ENCODE measurements at regions not wholly inside any gene's neighbourhood (a gene's known extent, or its start where the extent isn't known, plus 50 kb on each side); places are given as distances from the start of the nearest gene placed in this dataset.
"Not testable (repeated sequence)": the region's sequence is repeated elsewhere in the genome, so short reads cannot be mapped to it uniquely, and the experiment has no call there.

GRCh38 chr9:74415995-74416394 is 81.1 kb upstream of the RORB start:
- Histone ChIP-seq H3K79me2 (ENCODE audit: insufficient read depth, low read length) (no peaks in the 10 kb centered on the region), H3K9me2 (replicated peaks; ENCODE audit: insufficient read depth, low read length) (no peaks in the 10 kb centered on the region; the same call in 1 of the 2 replicates), H4K20me1 (ENCODE audit: low read depth, low read length) (no peaks in the 10 kb centered on the region), H3K27me3 (ENCODE audit: low read length) (no peaks in the 10 kb centered on the region), H3K9me3 (ENCODE audit: insufficient read depth, low read length) (no peaks in the 10 kb centered on the region), H3K36me3 (ENCODE audit: low read length) (no peaks in the 10 kb centered on the region), H3K4me3 (ENCODE audit: insufficient read depth, low read length, poor library complexity, severe bottlenecking) (no peak overlapping the region), H3K9ac (ENCODE audit: low read length) (no peak overlapping the region), H3F3A (ENCODE audit: insufficient read depth) (no peaks in the 10 kb centered on the region), H3K4me2 (ENCODE audit: low read depth, low read length, poor library complexity, severe bottlenecking) (no peak overlapping the region), H2AFZ (ENCODE audit: low read depth, low read length, severe bottlenecking) (no peak overlapping the region), H3K27ac (ENCODE audit: low read depth, low read length) (no peak overlapping the region)
- TF ChIP-seq CTCF (IDR thresholded peaks at IDR 0.05; ENCODE audit: insufficient read depth, low read length, poor library complexity, severe bottlenecking), result no peak
- TF ChIP-seq EZH2phosphoT487 (conservative IDR thresholded peaks at IDR 0.05; ENCODE audit: low read length), result no peak

- H3K9me3 ChIP-seq (ENCODE audit: insufficient read depth, low read length); H3K36me3 ChIP-seq (ENCODE audit: low read length); H3K4me2 ChIP-seq (ENCODE audit: low read depth, low read length, poor library complexity, severe bottlenecking); H3K9me2 ChIP-seq (replicated peaks; ENCODE audit: insufficient read depth, low read length); H4K20me1 ChIP-seq (ENCODE audit: low read depth, low read length); H3K27ac ChIP-seq (ENCODE audit: low read depth, low read length); H2AFZ ChIP-seq (ENCODE audit: low read depth, low read length, severe bottlenecking); H3K9ac ChIP-seq (ENCODE audit: low read length); H3K4me3 ChIP-seq (ENCODE audit: insufficient read depth, low read length, poor library complexity, severe bottlenecking); H3K27me3 ChIP-seq (ENCODE audit: low read length); H3F3A ChIP-seq (ENCODE audit: insufficient read depth); H3K79me2 ChIP-seq (ENCODE audit: insufficient read depth, low read length): not testable (repeated sequence)
These were observed 72.6 kb upstream of the RORB start for GRCh38 chr9:74424488-74424887.

- 0 out of 2 replicates have a peak, but pooled peaks cover 4% of the 10 kb centered on the region for H3K9me2 ChIP-seq (replicated peaks; ENCODE audit: insufficient read depth, low read length)
- TF ChIP-seq CTCF (IDR thresholded peaks at IDR 0.05; ENCODE audit: insufficient read depth, low read length, poor library complexity, severe bottlenecking), result no peak
- TF ChIP-seq EZH2phosphoT487 (conservative IDR thresholded peaks at IDR 0.05; ENCODE audit: low read length), result no peak
- no peaks in the 10 kb centered on the region for H3K27me3 ChIP-seq (ENCODE audit: low read length)
- H4K20me1 ChIP-seq (ENCODE audit: low read depth, low read length), result no peaks in the 10 kb centered on the region
- no peak overlapping the region for H3K4me2 ChIP-seq (ENCODE audit: low read depth, low read length, poor library complexity, severe bottlenecking)
- H3K4me3 ChIP-seq (ENCODE audit: insufficient read depth, low read length, poor library complexity, severe bottlenecking), result no peak overlapping the region
- no peak overlapping the region for H2AFZ ChIP-seq (ENCODE audit: low read depth, low read length, severe bottlenecking)
- no peaks in the 10 kb centered on the region for H3K79me2 ChIP-seq (ENCODE audit: insufficient read depth, low read length)
- H3K36me3 ChIP-seq (ENCODE audit: low read length), result no peaks in the 10 kb centered on the region
- H3K9me3 ChIP-seq (ENCODE audit: insufficient read depth, low read length), result no peaks in the 10 kb centered on the region
- H3F3A ChIP-seq (ENCODE audit: insufficient read depth), result no peaks in the 10 kb centered on the region
- H3K27ac ChIP-seq (ENCODE audit: low read depth, low read length), result no peak overlapping the region
- no peak overlapping the region for H3K9ac ChIP-seq (ENCODE audit: low read length)
These were observed 65.7 kb upstream of the RORB start for GRCh38 chr9:74431467-74431866.

GRCh38 chr9:74443036-74443750 is 53.9 kb upstream of the RORB start:
- no peak overlapping the region for H2AFZ ChIP-seq (ENCODE audit: low read depth, low read length, severe bottlenecking)
- H3K27me3 ChIP-seq (ENCODE audit: low read length), result no peaks in the 10 kb centered on the region
- H3K4me3 ChIP-seq (ENCODE audit: insufficient read depth, low read length, poor library complexity, severe bottlenecking), result no peak overlapping the region
- no peaks in the 10 kb centered on the region for H3K9me2 ChIP-seq (replicated peaks; ENCODE audit: insufficient read depth, low read length)
- no peaks in the 10 kb centered on the region for H3K36me3 ChIP-seq (ENCODE audit: low read length)
- H3K27ac ChIP-seq (ENCODE audit: low read depth, low read length), result no peak overlapping the region
- H4K20me1 ChIP-seq (ENCODE audit: low read depth, low read length), result no peaks in the 10 kb centered on the region
- no peaks in the 10 kb centered on the region for H3F3A ChIP-seq (ENCODE audit: insufficient read depth)
- no peak for TF ChIP-seq CTCF (IDR thresholded peaks at IDR 0.05; ENCODE audit: insufficient read depth, low read length, poor library complexity, severe bottlenecking)
- no peak for TF ChIP-seq EZH2phosphoT487 (conservative IDR thresholded peaks at IDR 0.05; ENCODE audit: low read length)
- no peaks in the 10 kb centered on the region for H3K79me2 ChIP-seq (ENCODE audit: insufficient read depth, low read length)
- H3K9ac ChIP-seq (ENCODE audit: low read length), result no peak overlapping the region
- H3K9me3 ChIP-seq (ENCODE audit: insufficient read depth, low read length), result no peaks in the 10 kb centered on the region
- H3K4me2 ChIP-seq (ENCODE audit: low read depth, low read length, poor library complexity, severe bottlenecking), result no peak overlapping the region

Measured in SU-DHL-6 (cell line).